Neural crest cell (in vitro differentiated cells): ENCODE measurements at regions not wholly inside any gene's neighbourhood (a gene's known extent, or its start where the extent isn't known, plus 50 kb on each side); places are given as distances from the start of the nearest gene placed in this dataset.

ENCODE experiments used
- DNase-seq: peaks from one replicate; pipeline ENCODE4 v3.0.0; 2021; ENCODE audit warnings: low read depth, mixed read lengths, low spot score
- H3K27ac Mint-ChIP-seq: one replicate; pipeline ENCODE4 v1.8.0; 2021; ENCODE audit warnings: mild to moderate bottlenecking, mixed read lengths; ENCODE audit not compliant: unreplicated experiment
- H3K27me3 Mint-ChIP-seq: 2 replicates; pipeline ENCODE4 v1.8.0; 2021; ENCODE audit warnings: low read depth, mild to moderate bottlenecking, mixed read lengths
- H3K36me3 Mint-ChIP-seq: 2 replicates; pipeline ENCODE4 v1.8.0; 2021; ENCODE audit warnings: low read depth, mild to moderate bottlenecking, mixed read lengths
- H3K4me1 Mint-ChIP-seq: 2 replicates; pipeline ENCODE4 v1.8.0; 2021; ENCODE audit warnings: mixed read lengths
- H3K4me3 Mint-ChIP-seq: one replicate; pipeline ENCODE4 v1.8.0; 2021; ENCODE audit warnings: mild to moderate bottlenecking, mixed read lengths
- H3K9me3 Mint-ChIP-seq: 2 replicates; pipeline ENCODE4 v1.8.0; 2021; ENCODE audit warnings: mixed read lengths
- TF ChIP-seq, protein P1 (sequence below): fragments of 200-600 bp; sonication (generic); conservative IDR thresholded peaks from 2 replicates; pipeline ENCODE4 v1.5.0; 2021; ENCODE audit warnings: antibody characterized with exemption, mild to moderate bottlenecking

DNA sequence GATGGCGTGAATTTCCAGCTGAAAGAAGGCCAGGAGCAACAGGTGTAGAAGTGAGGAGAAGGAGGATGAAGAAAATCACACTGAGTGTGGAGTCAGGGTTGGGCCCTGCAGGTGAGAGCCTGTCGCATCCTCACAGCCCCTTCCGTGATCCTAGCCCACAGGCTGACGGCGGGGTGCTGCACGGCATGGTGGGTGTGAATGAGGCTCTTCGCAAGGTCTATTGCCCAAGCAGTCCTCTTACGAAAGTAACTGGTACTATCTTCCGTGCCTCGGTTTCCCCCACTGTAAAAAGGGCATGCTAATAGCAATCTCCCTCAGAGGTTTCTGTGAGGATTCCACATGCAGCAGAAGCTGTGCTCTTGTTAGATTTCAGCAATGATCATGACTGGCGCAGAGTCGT lies 129.9 kb upstream of the TNS3 start:
- Mint-ChIP-seq H3K36me3 (no peaks in the 10 kb centered on the region), H3K9me3 (peaks cover 2% of the 10 kb centered on the region), H3K4me1 (peaks cover 10% of the 10 kb centered on the region), H3K27me3 (no peaks in the 10 kb centered on the region), H3K27ac (no peak overlapping the region), H3K4me3 (no peak overlapping the region)
- TF ChIP-seq, protein P1, sequence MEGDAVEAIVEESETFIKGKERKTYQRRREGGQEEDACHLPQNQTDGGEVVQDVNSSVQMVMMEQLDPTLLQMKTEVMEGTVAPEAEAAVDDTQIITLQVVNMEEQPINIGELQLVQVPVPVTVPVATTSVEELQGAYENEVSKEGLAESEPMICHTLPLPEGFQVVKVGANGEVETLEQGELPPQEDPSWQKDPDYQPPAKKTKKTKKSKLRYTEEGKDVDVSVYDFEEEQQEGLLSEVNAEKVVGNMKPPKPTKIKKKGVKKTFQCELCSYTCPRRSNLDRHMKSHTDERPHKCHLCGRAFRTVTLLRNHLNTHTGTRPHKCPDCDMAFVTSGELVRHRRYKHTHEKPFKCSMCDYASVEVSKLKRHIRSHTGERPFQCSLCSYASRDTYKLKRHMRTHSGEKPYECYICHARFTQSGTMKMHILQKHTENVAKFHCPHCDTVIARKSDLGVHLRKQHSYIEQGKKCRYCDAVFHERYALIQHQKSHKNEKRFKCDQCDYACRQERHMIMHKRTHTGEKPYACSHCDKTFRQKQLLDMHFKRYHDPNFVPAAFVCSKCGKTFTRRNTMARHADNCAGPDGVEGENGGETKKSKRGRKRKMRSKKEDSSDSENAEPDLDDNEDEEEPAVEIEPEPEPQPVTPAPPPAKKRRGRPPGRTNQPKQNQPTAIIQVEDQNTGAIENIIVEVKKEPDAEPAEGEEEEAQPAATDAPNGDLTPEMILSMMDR: no peak
- no peak for DNase-seq

DNA sequence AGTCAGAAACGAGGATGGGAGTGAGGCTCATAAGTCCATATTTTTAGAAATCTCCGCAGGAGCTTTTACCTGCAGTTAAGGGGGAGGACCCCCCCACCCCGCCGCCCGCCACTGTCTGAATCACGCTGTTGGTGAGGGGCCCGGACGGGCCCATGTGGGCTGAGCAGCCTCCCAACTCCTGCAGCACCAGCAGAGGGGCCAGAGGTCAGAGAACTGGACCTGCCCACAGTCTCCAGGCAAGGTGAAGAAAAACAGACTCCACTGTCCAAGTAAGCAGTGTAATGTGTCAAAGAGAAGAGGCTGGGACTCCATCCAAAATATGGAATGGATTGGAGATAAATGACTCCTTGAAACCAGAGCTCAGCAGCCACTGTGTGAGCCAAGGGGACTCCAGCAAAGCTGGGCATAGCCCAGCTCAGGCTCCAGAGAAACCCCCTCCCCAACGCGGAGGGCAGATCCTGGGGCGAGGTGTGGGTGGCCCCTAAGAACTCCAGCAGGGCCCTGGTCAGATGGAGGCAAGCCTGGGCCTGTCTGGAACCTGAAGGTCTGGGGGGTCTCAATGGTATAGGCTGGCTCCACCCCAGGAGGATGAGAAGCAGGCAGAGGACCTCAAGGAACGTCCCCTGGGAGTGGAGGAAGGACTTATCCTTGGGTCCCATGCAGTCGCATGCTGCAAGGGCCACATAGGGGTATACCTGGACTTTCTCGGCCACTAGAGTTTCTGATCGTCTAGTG lies 128.5 kb upstream of the TNS3 start:
- Mint-ChIP-seq H3K36me3 (no peaks in the 10 kb centered on the region), H3K4me1 (peaks cover 4% of the 10 kb centered on the region), H3K27me3 (no peaks in the 10 kb centered on the region), H3K9me3 (peaks cover 2% of the 10 kb centered on the region), H3K4me3 (no peak overlapping the region), H3K27ac (no peak overlapping the region)
- TF ChIP-seq, protein P1: no peak
- DNase-seq: no peak

DNA sequence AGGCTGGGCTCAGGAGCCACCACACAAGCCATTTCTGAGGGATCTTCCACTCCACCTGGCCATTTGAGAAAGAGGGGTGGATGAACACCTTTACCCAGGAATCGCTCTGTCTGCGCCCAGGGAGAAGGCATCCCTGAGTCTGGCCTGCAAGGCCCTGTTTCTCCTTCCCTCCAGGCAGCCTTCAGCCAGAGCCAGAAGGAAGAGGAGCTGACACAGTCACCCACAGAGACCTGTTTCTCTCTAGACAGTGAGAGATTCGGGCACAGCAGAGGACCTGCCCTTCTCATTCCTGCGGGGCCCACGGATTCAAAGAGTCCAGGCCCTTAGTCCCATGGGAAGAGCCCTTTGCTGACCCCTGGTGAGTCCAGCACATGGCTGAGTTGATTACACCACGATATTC lies 127.5 kb upstream of the TNS3 start:
- Mint-ChIP-seq H3K4me1 (no peaks in the 10 kb centered on the region), H3K9me3 (peaks cover 2% of the 10 kb centered on the region), H3K27me3 (no peaks in the 10 kb centered on the region), H3K4me3 (no peak overlapping the region), H3K36me3 (no peaks in the 10 kb centered on the region), H3K27ac (peak overlapping the region; percentile 43)
- DNase-seq: no peak
- TF ChIP-seq, protein P1: no peak

DNA sequence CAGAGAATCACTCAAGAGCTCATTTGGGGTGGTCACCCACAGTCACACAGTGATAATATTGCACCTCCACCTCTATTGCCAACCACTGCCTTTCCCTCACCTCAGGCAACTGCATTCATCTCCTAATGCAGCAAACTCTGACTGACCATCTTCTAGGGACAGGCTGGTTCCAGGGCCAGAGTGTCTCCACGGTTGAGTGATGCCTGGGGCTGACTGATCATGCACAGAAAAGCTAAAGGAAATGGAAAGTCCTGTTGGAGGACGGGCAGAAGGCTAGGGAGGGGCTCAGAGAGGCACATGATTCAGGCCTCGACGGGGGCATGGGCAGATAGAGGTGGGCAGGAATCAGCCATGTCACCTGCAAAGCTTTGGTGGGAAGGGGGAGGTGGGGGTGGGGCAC lies 127.1 kb upstream of the TNS3 start:
- Mint-ChIP-seq H3K4me1 (no peaks in the 10 kb centered on the region), H3K4me3 (no peak overlapping the region), H3K27me3 (no peaks in the 10 kb centered on the region), H3K27ac (no peak overlapping the region), H3K9me3 (peaks cover 2% of the 10 kb centered on the region), H3K36me3 (no peaks in the 10 kb centered on the region)
- TF ChIP-seq, protein P1: no peak
- DNase-seq: no peak

DNA sequence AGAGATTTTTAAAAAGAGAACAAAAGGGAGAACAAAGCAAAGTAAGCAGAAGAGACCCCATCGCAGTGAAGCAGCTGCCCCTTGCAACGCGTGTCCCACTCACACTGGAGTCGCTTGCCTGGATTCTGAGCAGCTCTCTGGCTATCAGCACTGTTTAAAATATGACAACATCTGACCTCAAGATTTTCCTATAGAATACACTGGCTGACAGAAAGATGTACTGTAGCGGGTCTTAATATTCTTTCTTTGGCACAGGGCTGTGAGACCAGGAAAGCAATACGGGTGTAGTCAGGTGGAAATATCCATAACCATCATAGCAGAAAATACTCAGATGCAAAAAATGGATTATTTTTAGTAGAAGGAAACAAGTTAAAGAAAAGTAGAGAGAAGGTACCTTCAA lies 125.7 kb upstream of the TNS3 start:
- no peak overlapping the region for H3K27ac Mint-ChIP-seq
- no peak overlapping the region for H3K4me3 Mint-ChIP-seq
- H3K27me3 Mint-ChIP-seq: no peaks in the 10 kb centered on the region
- H3K9me3 Mint-ChIP-seq: peaks cover 2% of the 10 kb centered on the region
- no peaks in the 10 kb centered on the region for H3K4me1 Mint-ChIP-seq
- DNase-seq: no peak
- H3K36me3 Mint-ChIP-seq: no peaks in the 10 kb centered on the region
- TF ChIP-seq, protein P1: no peak
